ENCODE measurements at regions not wholly inside any gene's neighbourhood (a gene's known extent, or its start where the extent isn't known, plus 50 kb on each side); places are given as distances from the start of the nearest gene placed in this dataset.
"Not testable (repeated sequence)": the region's sequence is repeated elsewhere in the genome, so short reads cannot be mapped to it uniquely, and the experiment has no call there.

DNA sequence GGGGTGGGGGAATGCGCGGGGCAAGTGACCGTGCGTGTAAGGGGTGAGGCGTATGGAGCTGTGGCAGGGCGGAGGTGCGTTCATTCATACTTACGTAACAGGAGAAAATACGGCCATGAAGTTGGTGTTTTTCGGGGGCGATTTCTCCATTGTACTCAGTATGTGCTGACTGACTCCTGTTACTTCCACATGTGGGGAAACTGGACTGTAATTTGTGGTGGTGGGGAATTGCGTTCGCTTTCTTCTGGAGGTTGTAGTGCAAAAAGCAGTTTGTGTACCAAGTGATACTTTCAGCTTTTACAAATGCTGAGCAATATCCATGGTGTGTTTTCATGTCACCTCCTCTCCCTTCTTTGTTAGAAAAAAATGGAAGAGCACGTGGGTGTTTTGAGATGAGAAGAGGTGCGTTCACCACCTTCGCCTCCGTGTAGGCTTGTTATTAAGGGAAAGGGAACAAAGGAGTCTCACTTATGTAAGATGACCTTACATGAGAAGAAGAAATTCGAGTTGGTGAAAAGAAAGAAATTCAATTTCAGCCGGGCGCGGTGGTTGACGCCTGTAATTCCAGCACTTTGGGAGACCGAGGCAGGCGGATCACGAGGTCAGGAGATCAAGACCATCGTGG, 181.1 kb upstream of the NOTCH2NLA start:
- peak; percentile 58 to 62 for TF ChIP-seq POLR2A (IDR thresholded peaks at IDR 0.05)
- TF ChIP-seq, protein P1, sequence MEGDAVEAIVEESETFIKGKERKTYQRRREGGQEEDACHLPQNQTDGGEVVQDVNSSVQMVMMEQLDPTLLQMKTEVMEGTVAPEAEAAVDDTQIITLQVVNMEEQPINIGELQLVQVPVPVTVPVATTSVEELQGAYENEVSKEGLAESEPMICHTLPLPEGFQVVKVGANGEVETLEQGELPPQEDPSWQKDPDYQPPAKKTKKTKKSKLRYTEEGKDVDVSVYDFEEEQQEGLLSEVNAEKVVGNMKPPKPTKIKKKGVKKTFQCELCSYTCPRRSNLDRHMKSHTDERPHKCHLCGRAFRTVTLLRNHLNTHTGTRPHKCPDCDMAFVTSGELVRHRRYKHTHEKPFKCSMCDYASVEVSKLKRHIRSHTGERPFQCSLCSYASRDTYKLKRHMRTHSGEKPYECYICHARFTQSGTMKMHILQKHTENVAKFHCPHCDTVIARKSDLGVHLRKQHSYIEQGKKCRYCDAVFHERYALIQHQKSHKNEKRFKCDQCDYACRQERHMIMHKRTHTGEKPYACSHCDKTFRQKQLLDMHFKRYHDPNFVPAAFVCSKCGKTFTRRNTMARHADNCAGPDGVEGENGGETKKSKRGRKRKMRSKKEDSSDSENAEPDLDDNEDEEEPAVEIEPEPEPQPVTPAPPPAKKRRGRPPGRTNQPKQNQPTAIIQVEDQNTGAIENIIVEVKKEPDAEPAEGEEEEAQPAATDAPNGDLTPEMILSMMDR (IDR thresholded peaks at IDR 0.05) = not testable (repeated sequence)

Data from adrenal gland (tissue), 5 donors.